ENCODE measurements at regions not wholly inside any gene's neighbourhood (a gene's known extent, or its start where the extent isn't known, plus 50 kb on each side); places are given as distances from the start of the nearest gene placed in this dataset.

DNA sequence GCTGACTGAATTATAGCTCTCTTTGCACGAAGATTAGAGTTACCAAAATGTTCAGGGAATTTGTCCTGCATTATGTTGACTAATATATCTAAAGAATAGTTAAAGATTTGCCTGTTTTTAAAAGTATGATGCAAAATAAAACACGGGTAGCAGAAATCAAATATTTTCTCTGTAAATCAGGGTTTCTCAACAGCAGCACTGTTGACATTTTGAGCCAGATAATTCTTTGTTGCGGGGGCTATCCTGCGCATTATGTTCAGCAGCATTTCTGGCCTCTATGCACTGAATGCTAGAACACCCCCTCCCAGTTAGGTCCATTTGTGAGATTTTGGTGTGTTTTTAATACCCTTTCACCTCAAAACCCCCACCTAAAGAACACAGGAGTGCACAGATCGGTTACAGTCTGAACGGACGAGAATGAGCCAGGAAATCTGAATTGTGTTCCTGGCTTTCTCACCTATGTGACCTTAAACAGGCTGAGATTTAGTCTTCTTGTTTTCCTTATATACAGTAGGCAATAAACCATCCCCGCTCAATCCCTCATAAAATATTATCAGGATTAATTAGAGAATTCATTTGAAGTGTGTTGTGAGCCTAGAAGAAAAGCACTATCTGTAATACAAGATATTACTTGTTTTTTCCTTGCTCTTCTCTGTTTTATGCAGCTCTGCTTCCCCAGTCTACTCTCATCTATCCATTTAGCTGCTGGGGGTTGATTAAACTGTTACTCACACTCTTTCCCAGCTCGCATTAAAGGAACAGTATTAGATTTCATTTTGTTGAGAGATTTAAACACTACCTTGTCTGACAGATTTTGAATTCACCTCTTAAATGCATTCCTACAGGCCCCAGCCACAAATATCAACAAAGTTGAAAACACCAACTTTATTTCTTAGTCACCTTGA, 247.5 kb upstream of the GOLIM4 start:
- no peak for DNase-seq

DNA sequence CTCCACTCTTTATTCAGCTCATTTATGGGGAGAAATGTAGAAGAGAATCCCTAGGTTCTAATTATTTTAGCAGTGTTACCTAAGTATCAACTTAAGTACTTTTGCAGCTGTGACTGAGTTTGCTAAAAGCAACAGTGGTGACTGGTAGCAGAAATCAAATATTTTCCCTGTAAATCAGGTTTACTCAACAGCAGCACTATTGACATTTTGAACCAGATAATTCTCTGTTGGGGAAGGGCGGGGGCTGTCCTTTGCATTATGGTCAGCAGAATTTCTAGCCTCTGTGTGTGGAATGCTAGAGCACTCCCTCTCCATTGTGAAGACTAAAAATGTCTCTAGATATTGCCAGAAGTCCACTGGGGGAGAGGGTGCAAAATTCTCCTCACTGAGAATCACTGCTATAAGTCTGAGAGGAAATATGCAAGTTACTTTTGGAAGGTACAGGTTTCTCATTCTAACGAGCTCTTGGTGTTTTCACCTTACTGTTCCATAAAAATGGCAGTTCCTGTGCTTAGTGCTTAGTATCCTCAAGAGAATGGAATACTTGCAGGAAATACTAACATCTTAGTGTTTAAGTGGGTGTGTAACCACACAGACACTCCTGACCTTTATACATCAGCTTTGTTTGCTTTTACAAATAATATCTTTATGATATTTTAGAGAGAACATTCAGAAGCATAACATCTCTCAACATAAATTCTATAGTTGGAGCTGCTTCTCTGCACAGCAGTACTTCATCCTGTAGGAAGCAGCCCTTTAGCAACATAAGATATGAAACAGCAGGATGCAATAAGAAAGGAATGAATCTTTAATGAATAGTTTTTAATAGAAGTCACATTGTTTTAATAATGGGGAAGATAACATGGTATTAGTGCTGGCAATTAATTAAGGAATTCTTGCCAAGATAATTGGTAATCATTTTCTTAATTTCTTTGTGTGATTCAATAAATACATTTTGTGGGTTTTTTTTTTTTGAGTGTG, 246.5 kb upstream of the GOLIM4 start:
- DNase-seq, result no peak

DNA sequence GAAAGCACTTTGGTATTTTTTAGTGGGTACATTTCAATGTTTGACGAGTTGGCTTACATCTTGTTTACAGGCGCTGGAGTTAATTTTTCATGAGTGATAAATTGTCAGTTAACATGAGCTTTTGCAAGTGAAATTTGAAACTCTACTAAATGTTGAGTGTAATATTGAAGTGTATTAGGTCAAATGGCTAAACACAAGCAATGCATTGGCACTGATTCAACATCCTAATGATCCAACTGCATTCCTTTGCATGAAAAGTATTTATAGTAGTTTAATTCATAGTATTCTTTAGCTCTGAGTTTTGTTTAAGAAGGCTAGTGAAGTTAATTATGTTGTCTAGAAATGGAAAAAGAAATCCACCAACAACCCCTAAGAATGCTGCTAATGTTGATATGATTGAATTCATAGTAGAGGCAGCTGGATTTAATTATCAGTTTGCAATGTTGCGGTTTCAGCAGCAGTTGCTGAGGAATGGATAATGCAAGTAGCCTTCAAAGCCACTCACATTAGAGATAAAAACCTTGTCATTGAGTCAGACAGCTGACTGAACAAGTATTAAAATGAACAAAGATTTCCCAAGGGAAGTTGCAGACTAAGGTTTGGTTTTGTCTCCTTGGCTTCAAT, 245.6 kb upstream of the GOLIM4 start:
- DNase-seq, result no peak

DNA sequence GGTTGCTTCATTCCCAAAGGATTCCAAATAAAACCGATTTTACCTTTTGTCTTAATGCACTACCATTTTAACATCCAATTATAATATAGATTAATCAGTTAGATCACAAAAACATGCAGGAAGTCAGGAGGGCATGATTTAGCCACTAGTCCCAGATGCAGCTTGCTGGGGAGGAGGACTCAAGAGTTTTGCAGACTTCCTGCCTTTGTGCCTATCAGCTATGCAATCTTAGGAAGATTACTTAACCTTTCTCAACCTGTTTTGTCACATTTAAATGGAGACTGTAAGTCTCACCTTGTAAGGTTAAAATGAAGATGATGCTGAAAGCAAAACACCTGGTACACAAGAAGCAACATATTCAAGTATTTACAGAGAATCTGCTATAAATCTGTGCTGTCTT, 242.4 kb upstream of the GOLIM4 start:
- DNase-seq, result peak in 1 of 2 experiments; percentile 1

DNA sequence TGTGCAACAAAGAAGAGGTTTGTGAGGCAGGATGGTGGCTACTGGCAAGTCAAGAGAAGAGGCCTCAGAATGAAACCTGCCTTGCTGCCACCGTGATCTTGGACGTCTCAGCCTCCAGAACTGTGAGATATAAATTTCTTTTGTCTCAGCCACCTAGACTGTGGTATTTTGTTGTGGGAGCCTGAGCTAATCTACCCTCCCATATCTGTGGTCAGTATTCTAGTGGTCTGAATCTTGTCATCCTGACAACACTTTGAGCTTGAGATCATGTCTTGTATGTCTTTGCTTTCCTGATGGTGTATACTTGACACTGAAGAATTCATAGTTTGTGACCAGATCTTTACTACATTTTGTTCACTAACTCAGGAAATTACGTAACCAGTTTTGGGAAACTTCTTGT, 240.6 kb upstream of the GOLIM4 start:
- no peak for DNase-seq

DNA sequence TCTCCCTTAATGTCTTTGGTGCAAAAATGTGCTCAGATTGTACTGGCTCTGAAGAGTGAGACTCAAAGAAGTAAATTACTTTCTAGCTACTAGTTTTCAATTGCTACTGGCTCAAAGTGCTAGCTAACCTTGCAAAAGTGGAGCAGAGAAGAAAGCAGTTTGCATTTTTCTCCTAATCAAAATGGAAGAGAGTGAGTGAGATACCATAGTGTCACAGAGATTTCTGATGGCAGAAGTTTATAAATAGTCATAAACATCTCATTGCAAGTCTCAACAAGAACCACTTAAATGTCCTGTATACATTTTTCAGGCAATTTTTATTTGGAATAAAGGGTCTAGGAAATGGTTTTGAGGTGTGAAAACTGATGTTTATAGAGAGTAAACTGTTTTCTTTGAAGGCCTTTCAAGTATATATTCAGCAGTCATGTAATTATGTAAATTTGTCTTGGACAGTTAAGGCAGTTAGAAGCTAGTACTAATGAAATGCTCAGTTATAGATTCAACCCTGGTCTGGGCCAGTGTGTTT, 237.7 kb upstream of the GOLIM4 start:
- no peak for DNase-seq

DNA sequence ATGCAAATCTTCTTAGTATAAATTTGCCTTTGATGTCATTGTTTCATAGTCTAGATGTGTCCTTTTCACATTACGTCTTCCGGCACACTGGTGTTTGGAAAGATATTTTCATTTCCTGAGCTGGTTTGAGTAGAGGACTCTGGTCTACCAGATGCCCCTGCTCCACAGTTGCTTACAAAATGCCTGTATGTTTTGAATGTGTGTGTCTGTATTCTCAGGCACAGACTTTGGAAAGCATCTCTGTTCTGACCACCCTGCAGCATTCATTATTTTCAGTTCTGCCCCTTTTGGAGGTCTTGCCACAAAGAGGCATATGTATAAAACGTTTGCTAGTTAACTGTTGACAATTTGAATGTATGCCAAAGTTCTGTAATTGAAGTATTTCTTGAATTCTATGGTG, 236.0 kb upstream of the GOLIM4 start:
- DNase-seq, result no peak

DNA sequence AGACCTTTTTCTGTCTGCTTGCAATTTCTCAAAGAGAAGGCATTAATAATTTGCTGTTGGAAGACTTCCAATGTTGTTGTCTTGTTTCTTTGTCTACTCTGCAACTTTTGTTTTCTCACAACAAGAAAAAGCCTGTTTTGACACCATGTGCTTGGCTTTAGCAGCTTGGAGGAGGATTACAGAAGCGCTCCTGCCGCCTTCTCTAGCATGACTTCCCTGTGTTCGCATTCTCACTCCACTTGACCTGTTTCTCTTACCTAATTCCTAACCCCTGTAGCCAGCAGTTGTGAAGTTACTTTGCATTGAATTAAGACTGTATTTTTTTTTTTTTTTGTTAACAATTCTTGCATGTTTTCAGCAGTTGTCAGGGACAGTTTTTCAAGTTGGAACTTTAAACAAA, 235.3 kb upstream of the GOLIM4 start:
- no peak for DNase-seq

DNA sequence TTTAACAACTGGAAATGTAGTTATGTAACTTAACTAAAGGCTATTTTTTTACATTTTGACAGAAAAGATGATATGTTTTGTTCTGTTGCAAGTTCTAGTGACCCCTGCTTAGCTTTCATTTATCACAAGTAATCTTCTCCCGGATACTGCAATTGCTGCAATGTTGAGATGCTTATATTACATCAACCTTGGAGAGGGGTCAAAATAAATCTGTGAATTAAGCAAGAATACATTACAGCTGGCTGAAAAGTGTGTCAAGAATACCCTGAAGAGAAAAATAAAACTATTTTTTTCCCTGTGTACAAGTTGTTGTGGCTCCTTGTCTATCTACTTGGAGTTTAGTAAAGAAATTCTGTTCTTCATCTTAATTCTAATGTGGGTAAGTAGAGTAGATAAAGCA, 232.1 kb upstream of the GOLIM4 start:
- no peak for DNase-seq

DNA sequence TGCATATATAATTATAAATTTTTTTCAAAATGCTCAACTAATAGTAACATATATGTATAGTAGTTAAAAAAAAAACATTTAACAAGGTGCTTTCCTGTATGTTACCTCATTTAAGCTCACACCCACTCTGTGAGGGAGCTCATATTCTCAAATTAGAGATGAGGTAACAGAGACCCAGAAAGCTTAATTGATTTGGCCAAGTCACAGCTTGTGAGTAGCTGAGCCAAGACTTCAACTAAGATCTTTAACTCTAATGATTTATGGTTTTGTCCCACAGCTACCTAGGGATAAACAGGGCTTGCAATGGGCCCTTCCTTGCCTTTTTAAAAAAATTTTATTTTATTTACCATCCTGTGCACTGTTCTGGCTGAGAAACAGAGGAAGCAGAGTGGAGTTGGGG, 230.0 kb upstream of the GOLIM4 start:
- no peak for DNase-seq

DNA sequence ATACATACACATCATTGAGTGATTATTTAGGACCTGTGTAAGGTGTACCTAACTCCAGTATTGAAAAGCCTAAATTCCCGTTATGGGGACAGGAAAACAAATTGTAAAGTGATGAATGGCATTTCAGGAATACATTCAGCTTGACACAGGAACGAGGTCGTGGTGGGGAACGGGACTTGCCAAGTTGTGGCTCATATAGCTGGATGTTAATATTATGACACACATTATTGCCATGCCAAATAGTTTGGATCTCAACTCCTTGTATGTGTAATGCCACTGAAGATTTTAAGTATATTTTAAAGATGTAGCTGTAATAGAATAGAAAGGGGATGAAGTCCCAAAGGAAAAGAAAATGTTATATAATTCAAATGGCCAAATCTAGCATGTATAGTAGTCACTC, 227.2 kb upstream of the GOLIM4 start:
- DNase-seq, result no peak

DNA sequence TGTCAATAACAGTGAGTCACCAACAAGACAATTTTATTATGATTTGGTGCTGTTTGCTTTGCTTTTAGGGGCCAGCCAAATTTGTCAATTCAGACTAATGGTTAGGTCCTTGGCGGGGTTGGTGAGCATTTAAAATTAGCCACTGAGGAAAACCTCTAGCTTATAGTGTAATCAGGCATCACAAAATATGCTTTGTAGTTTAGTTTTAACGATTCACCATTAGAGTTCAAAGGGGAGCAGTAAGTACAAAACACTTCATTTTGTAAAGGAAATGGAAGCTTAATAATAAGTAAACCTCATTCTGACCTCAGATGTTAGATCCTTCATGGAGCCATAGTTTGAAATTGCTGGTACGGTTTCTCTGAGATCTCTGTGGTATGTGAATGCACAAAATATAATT, 218.4 kb upstream of the GOLIM4 start:
- DNase-seq, result no peak

DNA sequence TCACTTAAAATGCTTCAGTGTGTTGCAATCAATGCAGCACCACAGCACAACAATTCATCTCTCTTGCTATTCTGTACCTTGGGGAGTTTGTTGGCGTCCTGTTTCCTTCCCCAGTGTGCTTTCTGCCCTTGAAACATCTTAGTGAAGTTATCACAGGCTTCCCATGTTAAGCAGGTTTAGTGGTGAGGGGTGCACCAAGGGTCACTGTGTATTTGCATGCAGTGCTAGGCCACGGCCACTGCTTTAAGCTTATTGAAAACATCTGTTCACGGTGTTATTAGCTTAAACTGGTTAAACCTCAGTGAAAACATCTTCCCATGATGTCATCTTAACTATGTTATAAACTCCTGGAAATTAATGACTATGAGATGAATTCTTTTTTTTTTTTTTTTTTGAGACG, 217.3 kb upstream of the GOLIM4 start:
- no peak for DNase-seq

DNA sequence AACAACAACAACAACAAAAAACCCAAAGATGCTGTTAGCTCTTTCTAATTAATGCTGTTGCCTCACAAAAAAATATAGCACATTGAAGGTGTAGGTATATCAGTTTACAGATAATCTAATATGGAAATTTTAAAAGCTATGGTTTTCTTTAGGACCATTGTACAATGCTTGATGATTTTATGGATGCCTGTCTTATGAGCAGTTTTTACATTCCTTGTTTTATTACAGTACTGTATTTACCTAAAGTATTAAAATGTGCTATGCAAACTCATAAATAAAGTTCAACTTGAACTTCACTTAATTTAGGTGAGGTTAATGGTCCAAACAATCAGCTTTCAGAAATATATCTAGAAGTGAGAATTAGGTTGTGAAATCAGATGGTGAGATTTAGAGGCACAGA, 212.2 kb upstream of the GOLIM4 start:
- DNase-seq, result no peak

DNA sequence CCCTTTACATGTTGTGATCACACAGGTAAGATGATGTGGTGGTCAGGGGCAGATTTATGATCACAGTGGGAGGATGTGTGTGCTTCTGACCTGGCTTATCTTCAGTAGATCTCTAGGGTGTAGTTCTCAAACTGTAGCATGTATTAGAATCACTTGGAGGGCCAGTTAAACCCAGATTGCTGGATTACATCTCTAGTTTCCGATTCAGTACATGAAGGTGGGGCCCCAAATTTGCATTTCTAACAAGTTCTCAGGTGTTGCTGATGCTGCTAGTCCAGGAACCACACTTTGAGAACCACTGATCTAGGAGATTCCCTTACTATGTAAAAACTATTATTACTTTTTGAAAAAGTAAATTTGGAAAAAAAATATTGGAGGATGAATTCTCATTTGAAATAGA, 199.3 kb upstream of the GOLIM4 start:
- no peak for DNase-seq

DNA sequence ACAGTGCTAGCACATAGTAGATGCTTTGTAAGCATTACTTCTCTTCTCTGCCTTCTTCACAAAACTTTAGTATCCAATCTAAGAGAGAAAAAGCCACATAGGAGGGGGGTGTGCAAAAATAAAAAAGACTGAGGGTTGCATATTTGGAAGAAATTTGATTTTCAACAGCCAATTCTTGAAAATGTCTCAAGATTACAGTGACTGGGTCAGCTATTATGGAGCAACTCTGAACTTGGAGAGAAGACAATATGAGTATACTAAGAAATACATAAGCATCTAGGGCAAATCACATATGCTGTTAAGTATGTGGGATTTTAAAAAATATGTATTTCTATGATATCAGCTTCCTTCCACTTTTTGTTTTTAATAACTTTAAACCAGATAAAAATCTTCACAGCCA, 196.6 kb upstream of the GOLIM4 start:
- no peak for DNase-seq

DNA sequence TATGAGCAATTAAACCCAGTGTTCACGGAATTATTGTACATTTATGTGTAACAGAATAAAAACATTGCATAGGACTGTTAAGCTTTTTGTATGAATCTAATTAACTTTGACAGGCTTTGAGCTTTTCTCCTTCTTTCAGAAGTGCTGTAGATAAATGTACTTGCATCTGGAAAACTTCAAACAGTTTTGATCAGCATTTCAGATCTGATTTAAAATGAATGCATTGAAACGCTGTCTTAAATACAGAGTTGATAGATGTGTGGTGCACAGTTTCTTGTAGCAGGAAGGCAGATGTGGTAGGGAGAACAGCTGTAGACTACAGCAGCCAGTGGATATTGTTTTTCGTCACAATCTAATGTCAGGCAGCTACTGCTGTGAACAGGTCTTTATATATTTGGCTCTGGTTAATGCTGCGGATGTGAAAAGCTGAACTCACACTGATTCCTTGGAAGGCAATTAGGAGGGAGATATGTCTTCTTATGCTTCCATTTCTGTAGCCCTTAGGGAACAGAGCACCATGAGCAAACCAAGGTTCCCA, 193.8 kb upstream of the GOLIM4 start:
- no peak for DNase-seq

DNA sequence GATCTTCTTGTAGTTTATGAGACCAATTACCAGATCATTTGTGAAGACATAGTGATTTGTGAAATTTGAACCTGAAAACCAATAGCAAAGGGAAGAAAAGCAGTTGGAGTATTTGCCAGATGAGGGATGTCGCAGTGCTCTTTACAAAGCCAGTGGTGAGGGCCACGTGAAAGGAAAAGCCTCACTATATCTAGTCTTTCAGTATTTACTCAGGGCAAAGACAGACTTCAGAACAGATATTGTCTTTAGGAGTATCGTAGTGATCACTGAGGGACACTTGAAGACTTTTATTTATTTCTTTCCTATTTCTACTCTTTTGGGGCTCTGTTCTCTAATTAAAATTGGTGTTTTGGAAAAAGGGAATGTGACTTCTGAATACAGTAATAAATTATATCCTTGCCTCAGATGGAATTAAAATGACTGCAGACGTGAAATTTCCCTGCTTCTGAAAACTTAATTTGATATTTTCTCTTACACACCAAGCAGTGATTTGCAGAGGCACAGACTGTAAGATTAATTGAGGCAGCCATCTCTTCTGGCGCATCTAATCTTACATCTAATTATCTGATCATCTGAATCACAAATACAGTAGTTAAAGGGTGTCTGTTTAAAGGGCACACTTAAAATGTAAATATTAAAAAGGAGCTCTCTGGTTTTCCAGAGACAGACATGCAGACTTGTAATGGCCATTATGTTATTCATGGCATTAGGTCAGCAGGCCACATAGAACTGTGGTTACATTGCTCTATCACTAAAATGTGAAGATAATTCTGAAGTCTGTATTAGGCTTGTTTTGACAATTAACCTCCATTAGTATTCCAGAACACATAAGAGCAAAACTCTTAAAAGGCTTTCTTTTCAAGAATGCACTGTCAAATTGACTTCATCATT, 193.0 kb upstream of the GOLIM4 start:
- no peak for DNase-seq

DNA sequence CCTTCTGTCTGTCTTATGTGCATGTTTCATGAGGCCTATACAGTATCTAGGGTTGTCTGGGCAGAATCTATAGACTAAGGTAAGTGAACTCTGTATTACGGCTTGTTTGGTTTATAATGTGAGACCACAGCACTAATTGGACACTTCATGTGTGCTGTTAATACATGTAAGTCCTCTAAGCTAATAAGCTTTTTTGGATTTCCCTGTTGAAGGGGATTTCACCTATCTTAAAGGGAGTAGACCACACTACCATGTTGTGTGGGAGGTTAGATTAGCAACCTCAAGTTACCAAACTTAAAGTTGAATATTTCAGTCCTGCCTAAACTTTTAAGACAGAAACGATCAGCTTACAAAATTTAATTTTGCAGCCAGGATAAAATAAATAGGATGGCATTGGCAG, 189.8 kb upstream of the GOLIM4 start:
- DNase-seq, result no peak

DNA sequence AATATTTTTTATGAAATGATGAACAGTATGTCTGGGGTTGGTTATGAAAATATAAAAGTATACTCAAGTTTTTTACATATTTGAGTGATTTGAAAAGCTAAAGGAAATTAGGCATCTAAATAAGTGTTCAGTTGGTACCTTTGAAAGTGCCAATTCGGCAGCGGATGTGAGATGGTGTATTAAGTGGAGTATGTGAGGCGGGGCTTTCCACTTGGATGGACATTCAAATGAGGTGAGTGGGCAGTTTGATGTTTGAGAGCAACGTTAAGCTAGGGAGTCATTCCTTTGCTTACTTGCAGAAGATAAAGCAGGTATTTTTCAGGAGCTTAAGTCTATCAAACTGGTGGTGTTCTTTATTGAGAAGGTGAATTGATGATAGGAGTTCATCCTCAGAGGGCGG, 189.0 kb upstream of the GOLIM4 start:
- DNase-seq, result no peak

DNA sequence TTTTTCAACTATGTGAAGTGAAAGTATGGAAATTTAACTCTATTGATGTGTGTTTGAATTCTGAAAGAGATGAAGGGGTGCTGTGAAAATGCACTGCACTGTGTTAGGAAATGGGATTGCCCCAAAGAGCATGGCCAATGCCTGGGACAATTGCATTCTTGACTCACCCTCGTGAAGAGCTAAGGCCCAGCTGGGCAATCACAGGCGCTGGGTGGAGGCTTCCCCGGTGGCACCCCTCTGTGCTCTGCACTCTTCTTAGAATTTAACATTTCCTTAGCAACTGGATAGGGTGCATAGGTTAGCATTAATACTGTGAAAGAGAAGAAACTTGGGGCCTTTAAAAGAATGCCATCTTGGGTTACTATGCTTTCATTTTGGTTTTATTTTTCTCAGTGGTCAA, 179.9 kb upstream of the GOLIM4 start:
- DNase-seq, result no peak

DNA sequence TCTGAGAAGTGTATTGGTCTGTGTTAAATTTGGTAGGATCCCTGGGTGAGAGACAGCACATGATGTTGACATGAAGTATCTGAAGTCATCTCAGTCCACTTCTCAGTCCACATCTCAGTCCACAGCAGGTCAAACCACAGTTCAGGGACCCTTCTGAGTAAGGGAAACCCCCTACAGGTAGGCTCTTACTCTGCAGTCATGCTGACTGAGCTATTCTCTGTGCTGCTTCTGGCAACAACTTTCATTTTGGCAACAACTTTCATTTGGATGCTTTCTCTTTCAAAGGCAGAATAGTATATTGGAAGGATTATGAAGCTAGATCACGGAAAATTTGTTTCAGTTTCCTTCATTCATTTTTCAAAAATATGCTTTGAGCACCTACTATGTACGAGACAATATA, 178.2 kb upstream of the GOLIM4 start:
- no peak for DNase-seq
